ENCODE measurements at regions not wholly inside any gene's neighbourhood (a gene's known extent, or its start where the extent isn't known, plus 50 kb on each side); places are given as distances from the start of the nearest gene placed in this dataset.

GRCh38 chr10:3911713-3912442 lies 126.9 kb upstream of the KLF6 start:
- no peak for TF ChIP-seq CTCF (IDR thresholded peaks at IDR 0.05)
- TF ChIP-seq EZH2 (IDR thresholded peaks at IDR 0.05; ENCODE audit: borderline replicate concordance, insufficient read depth, low read depth, low read length, poor library complexity, severe bottlenecking): no peak

Measured in B cell (primary cell).